HCT116 (cell line): ENCODE measurements at regions not wholly inside any gene's neighbourhood (a gene's known extent, or its start where the extent isn't known, plus 50 kb on each side); places are given as distances from the start of the nearest gene placed in this dataset.

Experiments
- ATAC-seq: fragments of 200-7000 bp; cut with Tn5 transposase; 2 replicates; pipeline ENCODE4 v1.9.1; 2020; ENCODE audit warnings: mild to moderate bottlenecking, moderate library complexity
- BruUV-seq: library from RNA; stranded (reverse); fragments of 400-500 nt; replicated peaks from 2 replicates; lab custom pipeline; 2021; lab: Mats Ljungman, UMichigan
- CTCF ChIA-PET: fragments of 300-600 bp; sonication (Branson Sonifier 250); formaldehyde crosslinking; loops from one replicate; lab custom pipeline; 2021; ENCODE audit warnings: antibody characterized with exemption; lab: Charles Lee
- POLR2A ChIA-PET: fragments of 300-600, 350-600 bp; sonication (Branson Sonifier 250); formaldehyde crosslinking; loops from one replicate; lab custom pipeline; 2021; ENCODE audit warnings: antibody characterized with exemption; lab: Charles Lee
- RAD21 ChIA-PET, 2 experiments: fragments of 300-600 bp; sonication (Branson Sonifier 250); formaldehyde crosslinking; loops; one replicate each; lab custom pipeline; 2023; ENCODE audit warnings: low total read pairs in 2 of 2; ENCODE audit not compliant: uncharacterized antibody in 2 of 2, unreplicated experiment in 2 of 2, low non-redundant PET in 1 of 2; lab: Charles Lee
- DNase-seq: peaks from one replicate; pipeline ENCODE4 v3.0.0-alpha.2; 2010; ENCODE audit warnings: low read depth, low spot score
- H2AFZ ChIP-seq: fragments of 200-600 bp; shearing (Covaris generic), sonication (generic); 2 replicates; pipeline ENCODE4 v1.6.1; 2017; ENCODE audit warnings: low read depth, mixed run types, mixed read lengths, antibody characterized with exemption, low read length; ENCODE audit not compliant: poor library complexity, severe bottlenecking
- H3K27ac ChIP-seq: 2 replicates; pipeline ENCODE4 v1.5.1; 2012; ENCODE audit warnings: low read depth, low read length
- H3K27me3 ChIP-seq: fragments of 200-600 bp; sonication (generic); 2 replicates; pipeline ENCODE4 v1.6.1; 2016; ENCODE audit warnings: mixed run types, low read length, mixed read lengths; ENCODE audit not compliant: insufficient read depth
- H3K36me3 ChIP-seq, 2 experiments: fragments of 200-500 bp in 1 of 2; fragments of 200-600 bp in 1 of 2; sonication (Bioruptor generic) in 1 of 2; sonication (generic) in 1 of 2; 2 replicates each; pipeline versions ENCODE4 v1.5.1 to v1.6.1; 2014 to 2016; ENCODE audit warnings: low read length in 2 of 2, inconsistent platforms in 1 of 2, mixed read lengths in 1 of 2, mixed run types in 1 of 2; ENCODE audit not compliant: insufficient read depth in 2 of 2, control insufficient read depth in 1 of 2
- H3K4me1 ChIP-seq, 2 experiments: fragments of 200-600 bp in 1 of 2; sonication (generic) in 1 of 2; 2 replicates each; pipeline versions ENCODE4 v1.5.1 to v1.6.1; 2012 to 2017; ENCODE audit warnings: low read length in 2 of 2, inconsistent platforms in 1 of 2, mild to moderate bottlenecking in 1 of 2, mixed read lengths in 1 of 2, mixed run types in 1 of 2, moderate library complexity in 1 of 2; ENCODE audit not compliant: insufficient read depth in 2 of 2, control insufficient read depth in 1 of 2
- H3K4me2 ChIP-seq: fragments of 200-600 bp; sonication (generic); 2 replicates; pipeline ENCODE4 v1.6.1; 2017; ENCODE audit warnings: mixed run types, low read length, mixed read lengths
- H3K4me3 ChIP-seq, 2 experiments: fragments of 200-600 bp in 1 of 2; sonication (generic) in 1 of 2; replicated peaks in 1 of 2; 2 replicates each; pipeline ENCODE4 v1.5.1; 2011 to 2016; ENCODE audit warnings: low read length in 2 of 2, control low read depth in 1 of 2, low read depth in 1 of 2, mild to moderate bottlenecking in 1 of 2, mixed read lengths in 1 of 2, mixed run types in 1 of 2
- H3K79me2 ChIP-seq: fragments of 200-600 bp; sonication (generic); 2 replicates; pipeline ENCODE4 v1.6.1; 2017; ENCODE audit warnings: mild to moderate bottlenecking, mixed run types, low read length, moderate library complexity, mixed read lengths; ENCODE audit not compliant: insufficient read depth
- H3K9ac ChIP-seq: fragments of 200-600 bp; sonication (generic); 2 replicates; pipeline ENCODE4 v1.6.1; 2016; ENCODE audit warnings: low read length, mixed read lengths
- H3K9me2 ChIP-seq: fragments of 200-600 bp; sonication (generic), shearing (Covaris generic); 2 replicates; pipeline ENCODE4 v1.6.1; 2017; ENCODE audit warnings: mixed run types, mild to moderate bottlenecking, moderate library complexity; ENCODE audit not compliant: insufficient read depth
- H3K9me3 ChIP-seq, 2 experiments: fragments of 200-500 bp in 1 of 2; fragments of 200-600 bp in 1 of 2; sonication (Bioruptor generic) in 1 of 2; sonication (generic) in 1 of 2; 2 replicates each; pipeline ENCODE4 v1.6.1; 2014 to 2017; ENCODE audit warnings: low read length in 2 of 2, mixed read lengths in 2 of 2, inconsistent platforms in 1 of 2, low read depth in 1 of 2, mild to moderate bottlenecking in 1 of 2, mixed run types in 1 of 2, moderate library complexity in 1 of 2; ENCODE audit not compliant: control insufficient read depth in 1 of 2, insufficient read depth in 1 of 2
- H4K20me1 ChIP-seq: fragments of 200-600 bp; sonication (generic), shearing (Covaris generic); 2 replicates; pipeline ENCODE4 v1.6.1; 2017; ENCODE audit warnings: mixed run types, mild to moderate bottlenecking, moderate library complexity; ENCODE audit not compliant: insufficient read depth
- ATF3 ChIP-seq: IDR thresholded peaks from 2 replicates; pipeline ENCODE4 v1.6.1; 2012
- CBX3 ChIP-seq: IDR thresholded peaks from 2 replicates; pipeline ENCODE4 v1.6.1; 2012; ENCODE audit warnings: low read depth
- CEBPB ChIP-seq: IDR thresholded peaks from 2 replicates; pipeline ENCODE4 v1.6.1; 2012; ENCODE audit warnings: low read depth
- CTCF ChIP-seq, 3 experiments: fragments of 200-600 bp in 1 of 3; sonication (generic) in 1 of 3; IDR thresholded peaks in 2 of 3; conservative IDR thresholded peaks in 1 of 3; 2 replicates each; pipeline ENCODE4 v1.5.1; 2012 to 2017; ENCODE audit warnings: low read depth in 2 of 3, low read length in 2 of 3, antibody characterized with exemption in 1 of 3, borderline replicate concordance in 1 of 3, control low read depth in 1 of 3, mild to moderate bottlenecking in 1 of 3, mixed read lengths in 1 of 3, mixed run types in 1 of 3, moderate library complexity in 1 of 3; ENCODE audit not compliant: insufficient read depth in 1 of 3
- EZH2phosphoT487 ChIP-seq: fragments of 200-600 bp; IDR thresholded peaks from 2 replicates; pipeline ENCODE4 v1.6.1; 2018; ENCODE audit warnings: antibody characterized with exemption, borderline replicate concordance
- FOSL1 ChIP-seq: IDR thresholded peaks from 2 replicates; pipeline ENCODE4 v1.6.1; 2012; ENCODE audit warnings: low read depth
- POLR2AphosphoS5 ChIP-seq: IDR thresholded peaks from 2 replicates; pipeline ENCODE4 v1.6.1; 2011; ENCODE audit warnings: mild to moderate bottlenecking, low read depth, low read length, moderate library complexity
- RAD21 ChIP-seq: IDR thresholded peaks from 2 replicates; pipeline ENCODE4 v1.6.1; 2012; ENCODE audit warnings: low read depth, mild to moderate bottlenecking
- REST ChIP-seq: IDR thresholded peaks from 2 replicates; pipeline ENCODE4 v1.6.1; 2012; ENCODE audit warnings: low read depth
- SIN3A ChIP-seq: IDR thresholded peaks from 2 replicates; pipeline ENCODE4 v1.6.1; 2012; ENCODE audit warnings: low read depth
- SP1 ChIP-seq: IDR thresholded peaks from 2 replicates; pipeline ENCODE4 v1.6.1; 2012; ENCODE audit warnings: low read depth
- SRF ChIP-seq: IDR thresholded peaks from 2 replicates; pipeline ENCODE4 v1.6.1; 2012; ENCODE audit warnings: low read depth
- TCF7L2 ChIP-seq: IDR thresholded peaks from 2 replicates; pipeline ENCODE4 v1.7.0; 2011; ENCODE audit warnings: borderline replicate concordance, inconsistent platforms; ENCODE audit not compliant: insufficient read depth, insufficient read length; ENCODE audit errors: extremely low read depth
- YY1 ChIP-seq: IDR thresholded peaks from 2 replicates; pipeline ENCODE4 v1.6.1; 2011; ENCODE audit warnings: low read length, low read depth, moderate library complexity, mild to moderate bottlenecking; ENCODE audit not compliant: insufficient replicate concordance; ENCODE audit errors: extremely low read depth
- ZBTB33 ChIP-seq: IDR thresholded peaks from 2 replicates; pipeline ENCODE4 v1.6.1; 2011; ENCODE audit warnings: mild to moderate bottlenecking, low read length, moderate library complexity; ENCODE audit not compliant: insufficient replicate concordance; ENCODE audit errors: extremely low read depth
- ZFX ChIP-seq: fragments of 450-650 bp; IDR thresholded peaks from 2 replicates; pipeline ENCODE4 v1.6.1; 2017
- ZNF274 ChIP-seq: fragments of 200-500 bp; sonication (Bioruptor generic); IDR thresholded peaks from 2 replicates; pipeline ENCODE4 v1.6.1; 2014; ENCODE audit warnings: mild to moderate bottlenecking, low read depth, low read length, inconsistent platforms
- intact Hi-C: fragments of 100-400 bp; cut with micrococcal nuclease; formaldehyde crosslinking; loops from 2 replicates; pipeline ENCODE4 v1.10.0; 2022

GRCh38 chr18:40048886-40049650, 1906.0 kb upstream of the PIK3C3 start:
- Histone ChIP-seq H3K4me2 (no peak overlapping the region), H3K4me1 (no peaks in the 10 kb centered on the region), H3K27ac (no peak overlapping the region), H3K4me3 (no peak overlapping the region), H3K27me3 (no peaks in the 10 kb centered on the region), H3K9ac (no peak overlapping the region), H4K20me1 (no peaks in the 10 kb centered on the region), H3K79me2 (no peaks in the 10 kb centered on the region), H3K9me3 (0 out of 4 replicates have a peak, but pooled peaks cover 0 to 3% of the 10 kb centered on the region in 2 experiments), H3K36me3 (no peaks in the 10 kb centered on the region), H3K9me2 (no peaks in the 10 kb centered on the region), H2AFZ (no peak overlapping the region)
- intact Hi-C loops, result no loop called here
- no TSS peak for BruUV-seq
- ChIA-PET RAD21 (no interaction called here), POLR2A (no interaction called here), CTCF (no interaction called here)
- TF ChIP-seq FOSL1 (no peak), EZH2phosphoT487 (no peak), CTCF (IDR thresholded peaks at IDR 0.05 in 2 of 3, conservative IDR thresholded peaks at IDR 0.05 in 1 of 3; ENCODE audit: borderline replicate concordance in 1 of 3, insufficient read depth in 1 of 3, low read depth in 2 of 3, low read length in 2 of 3) (no peak), REST (no peak), YY1 (no peak), SRF (no peak), SP1 (no peak), ATF3 (no peak), SIN3A (no peak), CBX3 (no peak), TCF7L2 (no peak), POLR2AphosphoS5 (no peak), ZNF274 (no peak), RAD21 (no peak), ZFX (no peak), CEBPB (no peak), ZBTB33 (no peak)
- DNase-seq (no peak), ATAC-seq (no peak)
